NCI-H524 treated with DMSO at 0.1 percent for 48 hours (cell line): ENCODE measurements at regions not wholly inside any gene's neighbourhood (a gene's known extent, or its start where the extent isn't known, plus 50 kb on each side); places are given as distances from the start of the nearest gene placed in this dataset.
"Not testable (repeated sequence)": the region's sequence is repeated elsewhere in the genome, so short reads cannot be mapped to it uniquely, and the experiment has no call there.

ENCODE experiments used
- DNase-seq: peaks from one replicate; lab custom pipeline; 2025; lab: John Stamatoyannopoulos, UW

DNA sequence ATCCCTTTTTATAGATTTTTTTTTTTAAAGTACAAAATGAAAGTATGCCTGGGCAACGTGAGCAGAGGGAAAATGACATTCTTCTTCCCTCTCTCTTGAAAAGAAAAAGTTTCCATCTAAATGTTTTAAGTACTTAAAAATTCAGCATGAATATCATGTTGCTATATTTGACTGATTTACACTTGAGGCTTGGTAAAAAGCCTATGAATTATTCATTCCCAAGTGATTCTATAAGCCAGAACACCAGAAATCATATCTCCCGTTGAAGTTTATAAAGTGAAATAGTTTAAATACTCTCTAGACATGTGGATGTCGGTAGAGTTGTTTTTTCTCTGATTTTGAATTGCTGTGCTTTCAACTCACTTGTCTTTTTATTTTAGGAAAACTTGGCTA is 276.2 kb upstream of the RARB start:
- DNase-seq: no peak

GRCh38 chr3:25153136-25153535 is 274.9 kb upstream of the RARB start:
- no peak for DNase-seq

- no peak for DNase-seq
These were observed 274.5 kb upstream of the RARB start for GRCh38 chr3:25153561-25153960.

GRCh38 chr3:25155652-25156471 is 272.2 kb upstream of the RARB start:
- DNase-seq: no peak

DNA sequence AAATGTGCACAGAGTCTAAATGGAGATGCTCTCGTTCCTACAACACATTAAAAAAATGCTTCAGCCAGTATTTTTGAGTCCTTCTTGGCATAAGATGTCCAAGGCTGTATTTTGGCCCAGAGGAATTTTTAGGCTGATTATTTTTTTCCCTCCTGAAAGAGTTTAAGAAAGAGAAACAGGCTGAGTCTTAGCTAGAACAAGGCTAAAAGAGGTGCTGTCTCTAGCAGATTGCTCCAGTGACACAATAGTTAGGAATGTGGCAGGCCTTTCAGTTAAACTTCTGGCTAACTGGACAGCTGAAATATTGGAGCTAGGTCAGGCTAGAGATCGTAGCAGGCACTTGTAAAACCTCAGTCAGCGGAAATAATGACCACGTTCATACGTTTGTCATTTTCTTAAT is 271.4 kb upstream of the RARB start:
- no peak for DNase-seq

DNA sequence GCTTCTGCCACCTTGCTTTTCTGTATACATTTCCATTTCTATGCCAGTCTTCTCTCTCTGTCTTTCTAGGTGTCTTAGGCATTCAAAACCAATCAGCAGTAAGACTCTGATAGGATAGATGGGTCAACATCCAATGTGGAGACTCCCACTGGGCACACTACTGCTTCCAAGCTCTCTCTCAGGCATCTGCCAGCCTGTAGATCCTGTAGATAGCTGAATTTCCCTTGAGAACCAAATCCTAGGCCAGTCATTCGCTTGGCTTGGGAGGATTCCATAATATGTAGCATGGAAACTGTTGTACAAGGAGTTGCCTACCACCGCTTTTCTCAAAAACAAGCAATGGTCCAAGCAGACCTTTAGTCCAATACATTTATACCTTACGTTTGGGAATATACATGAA is 262.8 kb upstream of the RARB start:
- no peak for DNase-seq

- DNase-seq: no peak
These were observed 262.0 kb upstream of the RARB start for GRCh38 chr3:25166016-25166415.

DNA sequence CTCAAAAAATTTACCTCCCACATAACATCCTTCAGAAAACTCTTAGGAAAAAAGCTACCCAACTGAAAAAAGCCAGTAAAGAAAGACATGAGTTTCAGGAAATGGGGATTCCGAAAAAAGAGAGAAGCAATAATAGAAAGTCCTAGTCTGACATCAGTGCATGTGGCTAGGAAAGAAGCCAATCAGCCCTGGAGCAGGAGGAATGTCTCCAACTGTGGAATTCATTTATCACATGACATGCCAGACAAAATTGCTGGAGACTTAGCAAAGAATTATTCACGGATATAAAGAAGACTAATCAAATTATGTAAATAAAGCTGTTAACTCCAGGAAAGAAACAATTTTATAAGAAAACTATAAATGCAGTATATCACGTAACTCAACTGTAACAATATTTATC is 258.9 kb upstream of the RARB start:
- no peak for DNase-seq

DNA sequence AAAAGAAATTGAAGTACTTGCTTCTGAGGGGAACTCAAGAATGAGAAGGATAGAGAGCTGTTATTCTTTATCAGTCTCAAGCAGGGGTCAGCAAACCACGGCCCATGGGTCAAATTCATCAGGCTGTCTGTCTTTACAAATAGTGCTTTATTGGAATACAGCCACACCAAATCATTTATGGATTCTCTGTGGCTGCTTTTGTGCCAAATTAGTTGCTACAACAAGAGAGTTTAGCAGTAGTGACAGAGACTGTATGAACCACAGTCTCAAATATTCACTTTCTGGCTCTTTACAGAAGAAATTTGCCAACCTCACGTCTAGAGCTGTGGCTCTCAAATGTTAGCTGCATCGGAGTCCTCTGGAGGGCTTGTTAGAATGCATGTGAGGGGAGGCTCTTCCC is 258.0 kb upstream of the RARB start:
- no peak for DNase-seq

GRCh38 chr3:25171118-25171807 is 256.8 kb upstream of the RARB start:
- no peak for DNase-seq

GRCh38 chr3:25171897-25172296 is 256.2 kb upstream of the RARB start:
- DNase-seq: peak; percentile 24

DNA sequence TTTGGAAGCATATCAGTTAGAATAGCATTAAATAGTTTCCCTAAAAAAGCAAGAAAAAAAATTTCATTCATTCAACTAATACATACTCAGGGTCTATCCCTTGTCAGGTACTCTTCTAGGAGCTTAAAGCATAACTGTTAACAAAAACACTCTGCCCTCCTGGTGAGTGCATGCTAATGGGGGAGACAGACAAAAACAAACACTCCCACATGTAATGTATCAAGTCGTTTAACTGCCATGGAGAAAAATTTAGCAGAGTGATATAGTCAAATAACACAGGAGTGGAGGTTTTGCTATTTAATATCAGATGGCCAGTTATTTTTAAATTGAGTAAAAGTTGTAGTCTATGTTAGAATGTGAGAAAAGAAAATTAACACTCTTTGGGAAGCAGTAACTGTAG is 254.5 kb upstream of the RARB start:
- no peak for DNase-seq

DNA sequence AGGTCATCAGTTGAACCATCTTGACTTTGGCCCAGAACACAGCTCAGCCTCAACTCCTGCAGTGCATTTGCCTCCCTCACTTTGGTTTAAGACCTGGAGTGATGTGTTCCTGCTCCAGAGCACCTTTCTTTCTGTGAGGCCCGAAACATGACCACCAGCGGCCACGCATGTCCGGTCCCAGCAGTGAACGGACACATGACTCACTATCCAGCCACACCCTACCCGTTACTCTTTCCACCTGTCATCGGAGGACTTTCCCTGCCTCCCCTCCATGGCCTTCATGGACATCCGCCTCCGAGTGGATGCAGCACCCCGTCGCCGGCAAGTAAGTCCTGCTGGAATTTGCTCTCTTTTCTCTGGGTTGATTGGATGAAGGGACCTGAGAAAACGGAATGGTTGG is 253.8 kb upstream of the RARB start:
- no peak for DNase-seq

GRCh38 chr3:25177041-25177440 is 251.0 kb upstream of the RARB start:
- no peak for DNase-seq

DNA sequence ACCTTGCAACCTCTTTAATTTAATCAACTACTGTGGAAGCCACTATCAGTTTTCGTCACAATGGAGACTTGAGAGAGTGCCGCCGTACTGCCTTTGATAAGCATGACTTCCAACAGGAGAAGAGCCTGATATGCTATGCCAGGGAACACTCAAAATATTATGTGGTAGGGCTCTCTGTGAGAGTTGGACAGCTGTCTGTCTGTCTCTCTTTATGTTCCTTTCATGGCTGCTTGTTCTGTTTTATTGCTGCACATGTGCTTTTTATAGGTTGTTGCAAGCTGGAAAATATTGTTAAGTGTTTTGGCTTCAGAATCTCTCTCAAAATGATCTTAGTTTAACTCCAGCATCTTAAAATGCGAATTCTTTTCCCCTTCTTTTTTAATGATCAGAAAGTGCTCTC is 249.4 kb upstream of the RARB start:
- DNase-seq: no peak

- no peak for DNase-seq
These were observed 247.0 kb upstream of the RARB start for GRCh38 chr3:25181096-25181495.

DNA sequence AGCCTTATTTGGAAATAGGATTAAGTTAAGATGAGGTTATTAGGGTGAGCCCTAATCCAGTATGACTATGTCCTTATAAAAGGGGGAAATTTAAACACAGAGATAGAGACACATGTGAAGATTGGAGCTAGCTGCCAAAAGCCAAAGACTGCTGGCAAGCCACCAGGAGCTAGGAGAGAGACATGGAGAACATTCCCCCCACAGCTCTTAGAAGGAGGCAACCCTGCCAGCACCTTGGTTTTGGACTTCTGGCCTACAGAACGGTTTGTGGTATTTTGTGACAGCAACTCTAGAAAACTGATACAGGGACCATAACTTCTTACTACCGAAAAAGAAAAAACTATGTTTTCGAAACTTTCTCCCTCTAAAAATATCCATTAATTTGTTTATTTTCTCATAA is 245.3 kb upstream of the RARB start:
- no peak for DNase-seq

DNA sequence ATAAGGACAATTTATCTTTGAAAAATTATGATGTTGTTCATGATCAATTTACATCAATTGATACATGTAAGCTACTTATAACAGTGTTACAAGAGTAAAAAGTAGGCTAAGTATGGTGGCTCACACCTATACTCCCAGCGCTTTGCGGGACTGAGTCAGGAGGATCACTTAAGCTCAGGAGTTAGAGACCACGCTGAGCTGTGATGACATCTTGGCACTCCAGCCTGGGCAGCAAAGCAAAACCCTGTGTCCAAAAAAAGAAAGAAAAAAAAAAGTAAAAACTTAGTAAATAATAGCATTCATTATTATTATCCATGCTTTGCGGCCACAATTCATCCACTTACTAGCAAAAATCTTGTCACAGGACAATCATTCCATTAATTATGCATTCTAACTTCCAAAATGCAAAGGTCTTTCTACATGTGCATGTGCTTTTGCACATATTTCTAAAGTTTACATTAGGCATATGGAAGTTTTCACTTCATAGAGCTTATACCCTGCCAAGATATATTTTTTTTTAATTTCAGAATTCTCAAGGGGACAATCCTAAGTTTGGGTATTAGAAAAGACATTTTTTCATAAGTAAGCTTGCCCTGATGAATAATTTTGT is 243.3 kb upstream of the RARB start:
- no peak for DNase-seq

DNA sequence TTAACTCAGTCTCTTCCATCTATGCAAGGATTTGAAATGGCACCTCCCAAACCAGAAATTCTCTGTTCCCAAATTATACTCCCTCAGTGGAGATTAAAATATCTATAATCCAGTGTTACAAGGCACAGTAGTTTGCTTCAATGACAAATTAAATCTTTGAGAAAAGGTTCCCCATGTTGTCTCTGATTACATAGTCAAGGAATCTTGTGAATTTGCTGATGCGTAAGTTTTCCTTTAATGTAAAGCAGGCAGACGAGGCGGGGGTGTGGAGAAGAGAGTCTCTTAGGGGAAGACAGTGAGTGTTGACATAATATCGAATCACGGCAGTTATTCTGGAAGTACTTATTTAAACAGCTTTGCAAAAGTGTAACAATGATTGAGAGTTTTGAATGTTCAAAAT is 236.4 kb upstream of the RARB start:
- DNase-seq: no peak

DNA sequence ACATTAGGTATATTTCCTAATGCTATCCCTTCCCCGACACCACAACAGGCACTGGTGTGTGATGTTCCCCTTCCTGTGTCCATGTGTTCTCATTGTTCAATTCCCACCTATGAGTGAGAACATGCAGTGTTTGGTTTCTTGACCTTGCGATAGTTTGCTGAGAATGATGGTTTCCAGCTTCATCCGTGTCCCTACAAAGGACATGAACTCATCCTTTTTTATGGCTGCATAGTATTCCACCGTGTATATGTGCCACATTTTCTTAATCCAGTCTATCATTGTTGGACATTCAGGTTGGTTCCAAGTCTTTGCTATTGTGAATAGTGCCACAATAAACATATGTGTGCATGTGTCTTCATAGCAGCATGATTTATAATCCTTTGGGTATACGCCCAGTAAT is 228.5 kb upstream of the RARB start:
- not testable (repeated sequence) for DNase-seq

DNA sequence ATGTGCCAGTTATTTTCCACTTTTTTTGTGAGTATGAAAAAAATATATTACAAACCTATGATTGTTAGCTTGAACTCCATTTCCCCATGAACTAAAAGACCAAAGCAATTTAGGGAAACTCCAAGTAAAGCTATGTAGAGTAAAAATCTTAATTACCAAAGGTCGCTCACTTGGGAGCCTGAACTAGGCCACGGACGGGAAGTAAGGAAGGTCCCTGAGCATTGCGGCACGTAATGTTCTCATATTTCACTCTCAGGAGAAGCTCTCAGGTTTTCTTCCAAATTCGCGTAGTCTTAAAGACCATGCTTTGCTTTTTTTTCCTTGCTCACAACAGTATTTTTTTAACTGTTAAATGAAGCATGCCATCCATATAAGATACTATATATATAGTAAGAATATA is 215.3 kb upstream of the RARB start:
- DNase-seq: no peak

- DNase-seq: no peak
These were observed 214.0 kb upstream of the RARB start for GRCh38 chr3:25214034-25214433.

DNA sequence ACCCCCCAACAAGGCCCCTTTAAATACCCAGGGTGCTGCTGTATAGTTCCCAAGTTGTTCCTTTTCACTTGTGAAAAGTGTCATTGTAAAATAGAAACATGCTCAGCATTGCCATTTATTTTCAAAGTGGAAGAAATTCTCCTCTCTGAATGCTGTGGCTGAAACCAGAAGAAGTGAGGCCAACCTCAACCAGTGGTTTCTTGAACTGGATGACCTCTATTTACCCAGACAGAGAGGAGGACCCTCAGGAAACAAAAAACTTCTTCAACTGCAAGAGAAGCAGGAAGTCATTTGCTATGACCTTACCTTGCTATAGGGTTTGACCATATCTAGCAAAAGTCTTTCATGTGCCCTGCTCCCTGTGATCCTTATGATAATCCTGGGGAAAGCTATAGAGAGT is 209.7 kb upstream of the RARB start:
- no peak for DNase-seq
